Neural cell (in vitro differentiated cells): ENCODE measurements at regions not wholly inside any gene's neighbourhood (a gene's known extent, or its start where the extent isn't known, plus 50 kb on each side); places are given as distances from the start of the nearest gene placed in this dataset.

ENCODE experiments used
- H2AFZ ChIP-seq: fragments of 200-600, 300-800 bp; sonication (generic), shearing (Covaris generic); 2 replicates; pipeline ENCODE4 v1.6.0; 2014; ENCODE audit warnings: low read depth, mild to moderate bottlenecking, antibody characterized with exemption, low read length, moderate library complexity
- H3F3A ChIP-seq: fragments of 200-600 bp; shearing (Covaris generic); 2 replicates; pipeline ENCODE4 v1.6.1; 2016; ENCODE audit warnings: mild to moderate bottlenecking, moderate library complexity, mixed read lengths, antibody characterized with exemption, low read length; ENCODE audit not compliant: insufficient read depth, poor library complexity, severe bottlenecking
- H3K27ac ChIP-seq: fragments of 200-600, 300-800 bp; sonication (generic), shearing (Covaris generic); 2 replicates; pipeline ENCODE4 v1.5.1; 2014; ENCODE audit warnings: mild to moderate bottlenecking, low read length, moderate library complexity
- H3K27me3 ChIP-seq: fragments of 300-800, 200-600 bp; sonication (generic), shearing (Covaris generic); 2 replicates; pipeline ENCODE4 v1.6.0; 2014; ENCODE audit warnings: mild to moderate bottlenecking, low read depth, low read length, moderate library complexity; ENCODE audit not compliant: insufficient read depth
- H3K36me3 ChIP-seq: fragments of 300-800, 200-600 bp; sonication (generic), shearing (Covaris generic); 2 replicates; pipeline ENCODE4 v1.5.1; 2014; ENCODE audit warnings: mild to moderate bottlenecking, antibody characterized with exemption, low read length, moderate library complexity; ENCODE audit not compliant: insufficient read depth
- H3K4me2 ChIP-seq: fragments of 300-800, 200-600 bp; sonication (generic), shearing (Covaris generic); 2 replicates; pipeline ENCODE4 v1.6.0; 2014; ENCODE audit warnings: mild to moderate bottlenecking, low read length
- H3K4me3 ChIP-seq: fragments of 300-800, 200-600 bp; sonication (generic), shearing (Covaris generic); 2 replicates; pipeline ENCODE4 v1.5.1; 2014; ENCODE audit warnings: mild to moderate bottlenecking, low read length, moderate library complexity
- H3K79me2 ChIP-seq: fragments of 200-600 bp; shearing (Covaris generic); replicated peaks from 2 replicates; pipeline ENCODE4 v1.6.0; 2014; ENCODE audit warnings: mild to moderate bottlenecking, low read length, moderate library complexity; ENCODE audit not compliant: insufficient read depth
- H3K9ac ChIP-seq: fragments of 300-800, 200-600 bp; sonication (generic), shearing (Covaris generic); 2 replicates; pipeline ENCODE4 v1.6.1; 2016; ENCODE audit warnings: mild to moderate bottlenecking, low read length, mixed read lengths
- H3K9me2 ChIP-seq: fragments of 200-600 bp; shearing (Covaris generic); 2 replicates; pipeline ENCODE4 v1.6.1; 2016; ENCODE audit warnings: mild to moderate bottlenecking, low read length, mixed read lengths; ENCODE audit not compliant: insufficient read depth
- H3K9me3 ChIP-seq: fragments of 200-600, 300-800 bp; sonication (generic), shearing (Covaris generic); 2 replicates; pipeline ENCODE4 v1.6.1; 2016; ENCODE audit warnings: mild to moderate bottlenecking, mixed run types, low read length, moderate library complexity, mixed read lengths
- H4K20me1 ChIP-seq: fragments of 200-600 bp; shearing (Covaris generic); 2 replicates; pipeline ENCODE4 v1.6.1; 2016; ENCODE audit warnings: mild to moderate bottlenecking, mixed run types; ENCODE audit not compliant: insufficient read depth
- CTCF ChIP-seq: fragments of 450-650 bp; IDR thresholded peaks from 2 replicates; pipeline ENCODE4 v1.5.1; 2014; ENCODE audit warnings: antibody characterized with exemption, mild to moderate bottlenecking, moderate library complexity; ENCODE audit not compliant: poor library complexity, severe bottlenecking
- EP300 ChIP-seq: fragments of 450-650 bp; conservative IDR thresholded peaks from 2 replicates; pipeline ENCODE4 v1.6.1; 2014; ENCODE audit warnings: antibody characterized with exemption, mild to moderate bottlenecking, moderate library complexity; ENCODE audit not compliant: poor library complexity, severe bottlenecking
- EZH2 ChIP-seq: fragments of 200-600, 300-800 bp; shearing (Covaris generic), sonication (generic); IDR thresholded peaks from 2 replicates; pipeline ENCODE4 v1.6.1; 2014; ENCODE audit warnings: antibody characterized with exemption, low read length, borderline replicate concordance, mild to moderate bottlenecking; ENCODE audit not compliant: insufficient read depth, poor library complexity, severe bottlenecking
- MXI1 ChIP-seq: fragments of 450-650 bp; conservative IDR thresholded peaks from 2 replicates; pipeline ENCODE4 v1.6.1; 2014; ENCODE audit warnings: antibody characterized with exemption, mild to moderate bottlenecking; ENCODE audit not compliant: poor library complexity, severe bottlenecking
- POLR2AphosphoS5 ChIP-seq: IDR thresholded peaks from 2 replicates; pipeline ENCODE4 v1.6.1; 2012
- RAD21 ChIP-seq: fragments of 450-650 bp; conservative IDR thresholded peaks from 2 replicates; pipeline ENCODE4 v1.6.1; 2014; ENCODE audit warnings: antibody characterized with exemption, mild to moderate bottlenecking, moderate library complexity
- SMC3 ChIP-seq: fragments of 450-650 bp; conservative IDR thresholded peaks from 2 replicates; pipeline ENCODE4 v1.6.1; 2014; ENCODE audit warnings: antibody characterized with exemption, mild to moderate bottlenecking, moderate library complexity; ENCODE audit not compliant: poor library complexity
- TAF1 ChIP-seq: IDR thresholded peaks from 2 replicates; pipeline ENCODE4 v1.6.1; 2012; ENCODE audit warnings: low read depth
- TF ChIP-seq, protein P1 (sequence below): IDR thresholded peaks from 2 replicates; pipeline ENCODE4 v1.6.1; 2012; ENCODE audit warnings: borderline replicate concordance

GRCh38 chr1:223000632-223001031, 142.4 kb downstream of the TLR5 start:
- H3K4me2 ChIP-seq: no peak overlapping the region
- no peak overlapping the region for H2AFZ ChIP-seq
- H3K27me3 ChIP-seq: no peaks in the 10 kb centered on the region
- H3K27ac ChIP-seq: no peak overlapping the region
- no peak overlapping the region for H3K9ac ChIP-seq
- H3K79me2 ChIP-seq: no peaks in the 10 kb centered on the region
- no peaks in the 10 kb centered on the region for H4K20me1 ChIP-seq
- TF ChIP-seq POLR2AphosphoS5 (no peak), TAF1 (no peak), CTCF (no peak), RAD21 (no peak), MXI1 (no peak), SMC3 (no peak), EP300 (no peak), EZH2 (no peak)
- TF ChIP-seq, protein P1, sequence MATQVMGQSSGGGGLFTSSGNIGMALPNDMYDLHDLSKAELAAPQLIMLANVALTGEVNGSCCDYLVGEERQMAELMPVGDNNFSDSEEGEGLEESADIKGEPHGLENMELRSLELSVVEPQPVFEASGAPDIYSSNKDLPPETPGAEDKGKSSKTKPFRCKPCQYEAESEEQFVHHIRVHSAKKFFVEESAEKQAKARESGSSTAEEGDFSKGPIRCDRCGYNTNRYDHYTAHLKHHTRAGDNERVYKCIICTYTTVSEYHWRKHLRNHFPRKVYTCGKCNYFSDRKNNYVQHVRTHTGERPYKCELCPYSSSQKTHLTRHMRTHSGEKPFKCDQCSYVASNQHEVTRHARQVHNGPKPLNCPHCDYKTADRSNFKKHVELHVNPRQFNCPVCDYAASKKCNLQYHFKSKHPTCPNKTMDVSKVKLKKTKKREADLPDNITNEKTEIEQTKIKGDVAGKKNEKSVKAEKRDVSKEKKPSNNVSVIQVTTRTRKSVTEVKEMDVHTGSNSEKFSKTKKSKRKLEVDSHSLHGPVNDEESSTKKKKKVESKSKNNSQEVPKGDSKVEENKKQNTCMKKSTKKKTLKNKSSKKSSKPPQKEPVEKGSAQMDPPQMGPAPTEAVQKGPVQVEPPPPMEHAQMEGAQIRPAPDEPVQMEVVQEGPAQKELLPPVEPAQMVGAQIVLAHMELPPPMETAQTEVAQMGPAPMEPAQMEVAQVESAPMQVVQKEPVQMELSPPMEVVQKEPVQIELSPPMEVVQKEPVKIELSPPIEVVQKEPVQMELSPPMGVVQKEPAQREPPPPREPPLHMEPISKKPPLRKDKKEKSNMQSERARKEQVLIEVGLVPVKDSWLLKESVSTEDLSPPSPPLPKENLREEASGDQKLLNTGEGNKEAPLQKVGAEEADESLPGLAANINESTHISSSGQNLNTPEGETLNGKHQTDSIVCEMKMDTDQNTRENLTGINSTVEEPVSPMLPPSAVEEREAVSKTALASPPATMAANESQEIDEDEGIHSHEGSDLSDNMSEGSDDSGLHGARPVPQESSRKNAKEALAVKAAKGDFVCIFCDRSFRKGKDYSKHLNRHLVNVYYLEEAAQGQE: no peak
- no peaks in the 10 kb centered on the region for H3F3A ChIP-seq
- H3K9me2 ChIP-seq: no peaks in the 10 kb centered on the region
- H3K4me3 ChIP-seq: no peak overlapping the region
- peaks cover 7% of the 10 kb centered on the region for H3K36me3 ChIP-seq
- no peaks in the 10 kb centered on the region for H3K9me3 ChIP-seq

GRCh38 chr1:223001653-223002634, 141.1 kb downstream of the TLR5 start:
- no peak overlapping the region for H3K27ac ChIP-seq
- no peak overlapping the region for H2AFZ ChIP-seq
- H3K79me2 ChIP-seq: no peaks in the 10 kb centered on the region
- no peaks in the 10 kb centered on the region for H3K9me2 ChIP-seq
- H4K20me1 ChIP-seq: no peaks in the 10 kb centered on the region
- no peaks in the 10 kb centered on the region for H3K9me3 ChIP-seq
- H3K27me3 ChIP-seq: no peaks in the 10 kb centered on the region
- H3K4me3 ChIP-seq: no peak overlapping the region
- H3K9ac ChIP-seq: no peak overlapping the region
- no peak overlapping the region for H3K4me2 ChIP-seq
- H3K36me3 ChIP-seq: peaks cover 7% of the 10 kb centered on the region
- H3F3A ChIP-seq: no peaks in the 10 kb centered on the region
- TF ChIP-seq TAF1: no peak
- no peak for TF ChIP-seq EZH2
